K562 (cell line): ENCODE measurements at regions not wholly inside any gene's neighbourhood (a gene's known extent, or its start where the extent isn't known, plus 50 kb on each side); places are given as distances from the start of the nearest gene placed in this dataset.

Experiments used
- ATAC-seq: fragments of 200-7000 bp; cut with Tn5 transposase; 3 replicates; pipeline ENCODE4 v1.9.1; 2020; ENCODE audit warnings: moderate library complexity
- BruUV-seq: library from RNA; stranded (reverse); fragments of 400-500 nt; replicated peaks from 2 replicates; lab custom pipeline; 2021; lab: Mats Ljungman, UMichigan
- CTCF ChIA-PET: fragments of 300-600 bp; formaldehyde crosslinking; extraction: SDS; loops from one replicate; lab custom pipeline; 2021; ENCODE audit warnings: low intra/inter-chr PET ratio; lab: Yijun Ruan, JAX
- POLR2A ChIA-PET: fragments of 300-600, 350-650 bp; sonication (Branson Sonifier 250); formaldehyde crosslinking; extraction: SDS; loops from one replicate; lab custom pipeline; 2021; ENCODE audit warnings: antibody characterized with exemption, inconsistent platforms; lab: Yijun Ruan, JAX
- DNase-seq, 4 experiments: peaks; one replicate each; pipeline versions ENCODE4 v3.0.0 to v3.0.0-alpha.2; 2011 to 2018; ENCODE audit warnings: low spot score in 3 of 4, mixed read lengths in 3 of 4; ENCODE audit errors: extremely low read depth in 1 of 4
- FAIRE-seq: peaks from 2 replicates; lab custom pipeline; 2011; peaks lifted over from hg19 to GRCh38; lab: Jason Lieb, UNC
- H2AFZ ChIP-seq: 2 replicates; pipeline ENCODE4 v1.6.0; 2011; ENCODE audit warnings: low read depth, low read length, control low read depth, inconsistent platforms
- H3K27ac ChIP-seq: fragments of 200-600 bp; 3 replicates; pipeline ENCODE4 v1.8.0; 2011; ENCODE audit warnings: low read depth, mild to moderate bottlenecking, control low read depth, inconsistent platforms, low read length, moderate library complexity, mixed read lengths; ENCODE audit errors: extremely low read depth
- H3K27me3 ChIP-seq, 2 experiments: fragments of 300-600 bp in 1 of 2; 2 replicates in 1 of 2; 3 replicates in 1 of 2; pipeline versions ENCODE4 v1.6.0 to v1.8.0; 2011; ENCODE audit warnings: inconsistent platforms in 2 of 2, low read length in 2 of 2, mild to moderate bottlenecking in 1 of 2, mixed read lengths in 1 of 2, moderate library complexity in 1 of 2; ENCODE audit not compliant: control insufficient read depth in 2 of 2, insufficient read depth in 2 of 2
- H3K36me3 ChIP-seq: fragments of 300-600 bp; 3 replicates; pipeline ENCODE4 v1.8.0; 2011; ENCODE audit warnings: mild to moderate bottlenecking, low read length, inconsistent platforms; ENCODE audit not compliant: control insufficient read depth, insufficient read depth
- H3K4me1 ChIP-seq, 2 experiments: fragments of 200-600 bp in 1 of 2; replicated peaks in 1 of 2; 2 replicates in 1 of 2; 3 replicates in 1 of 2; pipeline versions ENCODE4 v1.5.1 to v1.8.0; 2011; ENCODE audit warnings: inconsistent platforms in 2 of 2, low read length in 2 of 2, mild to moderate bottlenecking in 1 of 2, mixed read lengths in 1 of 2, moderate library complexity in 1 of 2; ENCODE audit not compliant: control insufficient read depth in 2 of 2, insufficient read depth in 2 of 2
- H3K4me2 ChIP-seq: 2 replicates; pipeline ENCODE4 v1.6.1; 2011; ENCODE audit warnings: low read length, control low read depth, inconsistent platforms, mixed read lengths; ENCODE audit not compliant: insufficient read depth
- H3K4me3 ChIP-seq: fragments of 200-600 bp; sonication (generic), shearing (Covaris generic); 2 replicates; pipeline ENCODE4 v1.5.1; 2016; ENCODE audit warnings: control low read depth, inconsistent platforms
- H3K79me2 ChIP-seq: fragments of 200-600 bp; 3 replicates; pipeline ENCODE4 v1.8.0; 2011; ENCODE audit warnings: low read length, inconsistent platforms; ENCODE audit not compliant: control insufficient read depth, insufficient read depth
- H3K9ac ChIP-seq, 2 experiments: 2 replicates each; pipeline versions ENCODE4 v1.6.0 to v1.6.1; 2011; ENCODE audit warnings: low read depth in 2 of 2, low read length in 2 of 2, control low read depth in 1 of 2, inconsistent platforms in 1 of 2, mild to moderate bottlenecking in 1 of 2, mixed read lengths in 1 of 2; ENCODE audit not compliant: insufficient read depth in 1 of 2
- H3K9me1 ChIP-seq: one replicate; pipeline ENCODE4 v1.6.0; 2011; ENCODE audit warnings: inconsistent platforms, mild to moderate bottlenecking, low read length, moderate library complexity; ENCODE audit not compliant: control insufficient read depth, insufficient read depth
- H3K9me3 ChIP-seq: replicated peaks from 2 replicates; pipeline ENCODE4 v1.5.1; 2011; ENCODE audit warnings: low read depth, low read length, inconsistent platforms; ENCODE audit not compliant: control insufficient read depth, insufficient read depth
- H4K20me1 ChIP-seq: replicated peaks from 2 replicates; pipeline ENCODE4 v1.6.1; 2011; ENCODE audit warnings: low read length, inconsistent platforms, mixed read lengths; ENCODE audit not compliant: control insufficient read depth, insufficient read depth
- EP300 ChIP-seq: IDR thresholded peaks from 2 replicates; pipeline ENCODE4 v1.6.1; 2012; ENCODE audit warnings: low read length, improper control_type of control experiment
- ILK ChIP-seq: fragments of 450-650 bp; IDR thresholded peaks from 2 replicates; pipeline ENCODE4 v1.6.1; 2016; ENCODE audit warnings: missing genetic modification characterization, low read depth, mild to moderate bottlenecking, missing compliant biosample characterization, moderate library complexity, borderline replicate concordance
- NFATC3 ChIP-seq: fragments of 450-650 bp; IDR thresholded peaks from 2 replicates; pipeline ENCODE4 v1.6.1; 2017; ENCODE audit warnings: mild to moderate bottlenecking
- NFRKB ChIP-seq: fragments of 450-650 bp; IDR thresholded peaks from 2 replicates; pipeline ENCODE4 v1.6.1; 2016; ENCODE audit warnings: low read depth
- NR2C2 ChIP-seq, 2 experiments: fragments of 200-800 bp in 1 of 2; sonication (Bioruptor generic) in 1 of 2; sonication (generic) in 1 of 2; formaldehyde crosslinking in 1 of 2; IDR thresholded peaks; 2 replicates each; pipeline versions ENCODE4 v1.6.1 to v1.8.0; 2016 to 2022; ENCODE audit warnings: mild to moderate bottlenecking in 1 of 2, missing compliant biosample characterization in 1 of 2, missing genetic modification characterization in 1 of 2, missing genetic modification reagents in 1 of 2
- SIN3B ChIP-seq: fragments of 450-650 bp; IDR thresholded peaks from 2 replicates; pipeline ENCODE4 v1.6.1; 2017; ENCODE audit warnings: low read depth, mild to moderate bottlenecking, moderate library complexity
- XRCC3 ChIP-seq: fragments of 450-650 bp; IDR thresholded peaks from 2 replicates; pipeline ENCODE4 v1.6.1; 2017; ENCODE audit warnings: mild to moderate bottlenecking, moderate library complexity
- ZNF586 ChIP-seq: fragments of 450-650 bp; formaldehyde crosslinking; conservative IDR thresholded peaks from 2 replicates; pipeline ENCODE4 v1.4.0; 2020; ENCODE audit warnings: mild to moderate bottlenecking, moderate library complexity
- ZNF717 ChIP-seq: fragments of 250-450 bp; sonication (Bioruptor Pico); IDR thresholded peaks from 2 replicates; pipeline ENCODE4 v1.5.0; 2021
- ZNF76 ChIP-seq: fragments of 250-450 bp; sonication (Bioruptor Pico); IDR thresholded peaks from 2 replicates; pipeline ENCODE4 v1.4.0; 2020; ENCODE audit warnings: mild to moderate bottlenecking, moderate library complexity, borderline replicate concordance
- ZNF780A ChIP-seq: fragments of 250-450 bp; sonication (Bioruptor Pico); IDR thresholded peaks from 2 replicates; pipeline ENCODE4 v1.5.0; 2021; ENCODE audit warnings: mild to moderate bottlenecking
- in situ Hi-C: fragments of 300-500 bp; cut with MboI; formaldehyde crosslinking; loops from 4 replicates; pipeline ENCODE4 v1.15.0; 2018; ENCODE audit warnings: inconsistent platforms, mixed read lengths
- intact Hi-C: fragments of 100-400 bp; cut with micrococcal nuclease; formaldehyde crosslinking; loops from 2 replicates; pipeline ENCODE4 v1.14.2; 2022
- TF ChIP-seq, protein P1 (sequence below), 2 experiments: fragments of 250-450 bp in 1 of 2; fragments of 450-650 bp in 1 of 2; sonication (Bioruptor Pico) in 1 of 2; IDR thresholded peaks; 2 replicates each; pipeline versions ENCODE4 v1.6.1 to v1.8.0; 2016 to 2021; ENCODE audit warnings: mild to moderate bottlenecking in 2 of 2, moderate library complexity in 2 of 2, missing compliant biosample characterization in 1 of 2, missing genetic modification characterization in 1 of 2
- TF ChIP-seq, protein P2 (sequence below): fragments of 200-800 bp; sonication (Bioruptor generic); IDR thresholded peaks from 2 replicates; pipeline ENCODE4 v1.6.1; 2017; ENCODE audit warnings: missing genetic modification characterization, missing compliant biosample characterization
- TF ChIP-seq, protein P3 (sequence below), 2 experiments: fragments of 150-350 bp in 1 of 2; IDR thresholded peaks; 2 replicates each; pipeline ENCODE4 v1.6.1; 2012 to 2016; ENCODE audit warnings: low read depth in 2 of 2, low read length in 2 of 2, mild to moderate bottlenecking in 1 of 2, moderate library complexity in 1 of 2

DNA sequence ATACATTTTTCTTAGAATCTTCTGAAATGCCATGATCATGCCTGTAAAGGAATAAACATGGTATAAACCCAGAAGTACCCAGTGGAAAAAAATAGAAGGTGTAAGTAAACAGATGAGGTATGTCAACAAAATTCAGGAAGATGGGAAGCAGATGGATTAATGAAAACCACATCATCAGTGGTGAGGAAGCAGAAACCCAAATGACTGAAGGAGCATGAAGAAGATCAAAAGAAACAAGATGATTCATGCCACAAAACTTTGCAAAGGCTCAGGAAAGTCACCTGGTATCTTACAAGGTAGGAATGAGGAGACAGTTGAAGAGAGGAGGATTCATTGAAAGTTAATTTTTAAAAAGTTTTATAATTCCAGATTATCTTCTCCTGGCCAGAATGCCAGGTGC, 132.8 kb upstream of the PAPPA start:
- H3K4me2 ChIP-seq, result no peak overlapping the region
- H3K36me3 ChIP-seq, result no peaks in the 10 kb centered on the region
- no peaks in the 10 kb centered on the region for H3K4me1 ChIP-seq
- intact Hi-C loops (no loop called here), in situ Hi-C loops (no loop called here)
- DNase-seq, result no peak
- H3K27me3 ChIP-seq, result no peaks in the 10 kb centered on the region
- no peak overlapping the region for H2AFZ ChIP-seq
- H4K20me1 ChIP-seq, result no peaks in the 10 kb centered on the region
- no peaks in the 10 kb centered on the region for H3K79me2 ChIP-seq
- no peaks in the 10 kb centered on the region for H3K9me1 ChIP-seq
- BruUV-seq, result no TSS peak
- no peak for ATAC-seq
- H3K9me3 ChIP-seq, result no peaks in the 10 kb centered on the region; the same call in 1 of the 2 replicates
- H3K4me3 ChIP-seq, result no peak overlapping the region
- no peak for FAIRE-seq
- CTCF ChIA-PET, result no interaction called here
- POLR2A ChIA-PET, result no interaction called here
- H3K9ac ChIP-seq, result no peak overlapping the region
- H3K27ac ChIP-seq, result no peak overlapping the region
- TF ChIP-seq SIN3B (no peak), ZNF586 (no peak), ZNF780A (CRISPR knock-in tag) (no peak), EP300 (no peak), NR2C2 (CRISPR knock-in tag; IDR thresholded peaks at IDR 0.05) (no peak), NR2C2 (tag; IDR thresholded peaks at IDR 0.05) (no peak), ZNF717 (CRISPR knock-in tag) (no peak), XRCC3 (no peak), ILK (no peak), ZNF76 (CRISPR knock-in tag) (no peak), NFRKB (no peak), NFATC3 (no peak)
- TF ChIP-seq, protein P1, sequence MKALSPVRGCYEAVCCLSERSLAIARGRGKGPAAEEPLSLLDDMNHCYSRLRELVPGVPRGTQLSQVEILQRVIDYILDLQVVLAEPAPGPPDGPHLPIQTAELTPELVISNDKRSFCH (CRISPR knock-in tag; IDR thresholded peaks at IDR 0.05), result no peak
- TF ChIP-seq, protein P1 (tag; IDR thresholded peaks at IDR 0.05), result no peak
- TF ChIP-seq, protein P2, sequence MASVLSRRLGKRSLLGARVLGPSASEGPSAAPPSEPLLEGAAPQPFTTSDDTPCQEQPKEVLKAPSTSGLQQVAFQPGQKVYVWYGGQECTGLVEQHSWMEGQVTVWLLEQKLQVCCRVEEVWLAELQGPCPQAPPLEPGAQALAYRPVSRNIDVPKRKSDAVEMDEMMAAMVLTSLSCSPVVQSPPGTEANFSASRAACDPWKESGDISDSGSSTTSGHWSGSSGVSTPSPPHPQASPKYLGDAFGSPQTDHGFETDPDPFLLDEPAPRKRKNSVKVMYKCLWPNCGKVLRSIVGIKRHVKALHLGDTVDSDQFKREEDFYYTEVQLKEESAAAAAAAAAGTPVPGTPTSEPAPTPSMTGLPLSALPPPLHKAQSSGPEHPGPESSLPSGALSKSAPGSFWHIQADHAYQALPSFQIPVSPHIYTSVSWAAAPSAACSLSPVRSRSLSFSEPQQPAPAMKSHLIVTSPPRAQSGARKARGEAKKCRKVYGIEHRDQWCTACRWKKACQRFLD (CRISPR knock-in tag), result no peak
- TF ChIP-seq, protein P3, sequence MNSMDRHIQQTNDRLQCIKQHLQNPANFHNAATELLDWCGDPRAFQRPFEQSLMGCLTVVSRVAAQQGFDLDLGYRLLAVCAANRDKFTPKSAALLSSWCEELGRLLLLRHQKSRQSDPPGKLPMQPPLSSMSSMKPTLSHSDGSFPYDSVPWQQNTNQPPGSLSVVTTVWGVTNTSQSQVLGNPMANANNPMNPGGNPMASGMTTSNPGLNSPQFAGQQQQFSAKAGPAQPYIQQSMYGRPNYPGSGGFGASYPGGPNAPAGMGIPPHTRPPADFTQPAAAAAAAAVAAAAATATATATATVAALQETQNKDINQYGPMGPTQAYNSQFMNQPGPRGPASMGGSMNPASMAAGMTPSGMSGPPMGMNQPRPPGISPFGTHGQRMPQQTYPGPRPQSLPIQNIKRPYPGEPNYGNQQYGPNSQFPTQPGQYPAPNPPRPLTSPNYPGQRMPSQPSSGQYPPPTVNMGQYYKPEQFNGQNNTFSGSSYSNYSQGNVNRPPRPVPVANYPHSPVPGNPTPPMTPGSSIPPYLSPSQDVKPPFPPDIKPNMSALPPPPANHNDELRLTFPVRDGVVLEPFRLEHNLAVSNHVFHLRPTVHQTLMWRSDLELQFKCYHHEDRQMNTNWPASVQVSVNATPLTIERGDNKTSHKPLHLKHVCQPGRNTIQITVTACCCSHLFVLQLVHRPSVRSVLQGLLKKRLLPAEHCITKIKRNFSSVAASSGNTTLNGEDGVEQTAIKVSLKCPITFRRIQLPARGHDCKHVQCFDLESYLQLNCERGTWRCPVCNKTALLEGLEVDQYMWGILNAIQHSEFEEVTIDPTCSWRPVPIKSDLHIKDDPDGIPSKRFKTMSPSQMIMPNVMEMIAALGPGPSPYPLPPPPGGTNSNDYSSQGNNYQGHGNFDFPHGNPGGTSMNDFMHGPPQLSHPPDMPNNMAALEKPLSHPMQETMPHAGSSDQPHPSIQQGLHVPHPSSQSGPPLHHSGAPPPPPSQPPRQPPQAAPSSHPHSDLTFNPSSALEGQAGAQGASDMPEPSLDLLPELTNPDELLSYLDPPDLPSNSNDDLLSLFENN (IDR thresholded peaks at IDR 0.05; ENCODE audit: low read depth in 2 of 2, low read length in 2 of 2), result no peak
